Activated naive CD4-positive, alpha-beta T cell treated with anti-CD3 and anti-CD28 coated beads, Interleukin-2, amount 50 U/mL, for 72 hours (primary cell): ENCODE measurements at regions not wholly inside any gene's neighbourhood (a gene's known extent, or its start where the extent isn't known, plus 50 kb on each side); places are given as distances from the start of the nearest gene placed in this dataset.
"Not testable (repeated sequence)": the region's sequence is repeated elsewhere in the genome, so short reads cannot be mapped to it uniquely, and the experiment has no call there.

ENCODE experiments used
- ATAC-seq, 2 donors: fragments of 150-1000 bp; cut with Tn5 transposase; 2 replicates each; pipeline ENCODE4 v1.10.0; 2021; ENCODE audit warnings: mild to moderate bottlenecking in 2 of 2, moderate library complexity in 2 of 2
- DNase-seq, 2 donors: peaks; one replicate each; pipeline ENCODE4 v3.0.0; 2021 to 2022; ENCODE audit warnings: low spot score in 2 of 2
- H3K27ac Mint-ChIP-seq, 2 donors: one replicate each; pipeline ENCODE4 v1.8.0; 2022; ENCODE audit warnings: mild to moderate bottlenecking in 2 of 2, mixed read lengths in 2 of 2
- H3K36me3 Mint-ChIP-seq, 2 donors: one replicate each; pipeline ENCODE4 v1.8.0; 2022; ENCODE audit warnings: mixed read lengths in 2 of 2
- H3K9me3 Mint-ChIP-seq, 2 donors: one replicate each; pipeline ENCODE4 v1.8.0; 2022; ENCODE audit warnings: mixed read lengths in 2 of 2

DNA sequence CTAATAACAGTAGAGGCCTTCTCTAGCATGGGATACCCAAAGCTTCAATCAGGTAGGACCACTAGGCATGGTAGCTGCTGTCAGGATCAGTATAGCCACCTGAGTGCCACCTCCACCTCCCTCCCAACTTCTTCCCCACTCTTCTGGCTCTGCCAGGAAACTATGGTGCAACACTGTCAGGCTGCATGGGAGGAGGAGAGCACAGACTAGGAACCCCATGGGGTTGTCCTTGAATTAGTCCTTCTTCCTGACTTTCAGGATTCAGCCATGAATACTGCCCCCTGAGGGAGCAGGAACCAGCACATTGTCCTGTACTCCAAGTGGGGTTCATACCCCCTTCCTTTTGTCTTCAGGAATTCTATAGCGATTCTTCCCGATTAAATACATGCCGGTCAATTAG lies 340.8 kb upstream of the ONECUT1 start:
- no peaks in the 10 kb centered on the region for H3K36me3 Mint-ChIP-seq
- ATAC-seq, result no peak
- no peak overlapping the region for H3K27ac Mint-ChIP-seq
- no peak for DNase-seq
- H3K9me3 Mint-ChIP-seq, result peaks cover 0 to 9% of the 10 kb centered on the region in 2 donors

DNA sequence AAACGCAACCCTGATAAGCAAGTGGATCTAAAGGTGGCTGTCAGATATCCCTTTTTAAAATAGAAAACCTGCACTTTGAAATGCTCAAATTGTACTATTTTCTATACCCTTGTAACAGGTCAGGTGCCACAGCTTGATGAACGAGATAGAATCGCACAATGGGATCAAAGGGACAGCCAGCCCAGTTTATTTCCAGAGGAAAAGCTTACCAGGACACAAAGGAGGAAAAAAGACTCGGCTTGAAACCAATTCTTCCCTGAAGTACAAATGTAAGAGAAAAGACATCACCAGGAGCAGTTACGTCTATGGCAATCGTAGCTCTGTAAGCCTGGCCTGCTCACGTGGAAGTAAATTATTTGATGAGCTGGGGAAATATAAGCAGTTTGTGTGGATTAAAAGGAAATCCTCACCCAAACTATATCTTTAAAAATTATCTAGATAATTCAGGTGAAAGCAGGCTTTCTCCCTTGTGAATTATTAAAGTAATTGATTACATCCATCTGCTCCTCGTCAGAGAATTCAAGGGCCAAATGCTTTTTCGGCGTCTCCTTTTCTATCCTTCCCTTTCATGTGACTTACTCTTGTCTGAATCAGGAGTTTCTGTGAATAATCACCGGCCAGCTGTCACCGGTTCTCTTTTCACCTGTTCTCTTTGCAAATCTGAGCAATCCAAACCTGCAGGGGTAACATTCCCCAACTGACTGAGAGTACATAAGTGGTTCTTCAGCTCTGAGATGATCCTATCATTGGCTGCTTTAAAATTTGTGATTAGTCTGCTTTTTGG lies 339.2 kb upstream of the ONECUT1 start:
- DNase-seq (no peak), ATAC-seq (no peak)
- Mint-ChIP-seq H3K36me3 (no peaks in the 10 kb centered on the region), H3K27ac (no peak overlapping the region), H3K9me3 (peaks cover 0 to under 1% of the 10 kb centered on the region in 2 donors)

DNA sequence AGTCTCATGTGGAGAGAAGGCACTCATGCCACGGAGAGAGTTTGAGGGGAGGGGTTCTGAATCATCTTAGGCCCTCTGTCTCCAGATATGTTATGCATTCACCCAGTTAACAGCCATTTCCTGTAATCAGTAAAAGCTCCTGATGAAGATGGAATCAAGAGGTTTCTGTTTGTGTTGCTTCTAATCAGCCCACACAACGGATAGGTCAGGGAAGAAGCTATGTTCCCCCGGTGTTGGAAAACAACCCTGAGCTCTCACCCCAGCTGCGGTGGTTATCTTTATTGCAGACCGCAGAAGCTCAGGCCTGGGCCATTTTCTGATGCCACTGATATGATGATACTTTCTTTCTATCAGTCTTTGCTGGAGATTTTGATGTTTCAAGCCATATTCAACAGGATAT lies 338.5 kb upstream of the ONECUT1 start:
- no peaks in the 10 kb centered on the region for H3K36me3 Mint-ChIP-seq
- DNase-seq (no peak), ATAC-seq (no peak)
- H3K9me3 Mint-ChIP-seq, result no peaks in the 10 kb centered on the region
- H3K27ac Mint-ChIP-seq, result no peak overlapping the region

DNA sequence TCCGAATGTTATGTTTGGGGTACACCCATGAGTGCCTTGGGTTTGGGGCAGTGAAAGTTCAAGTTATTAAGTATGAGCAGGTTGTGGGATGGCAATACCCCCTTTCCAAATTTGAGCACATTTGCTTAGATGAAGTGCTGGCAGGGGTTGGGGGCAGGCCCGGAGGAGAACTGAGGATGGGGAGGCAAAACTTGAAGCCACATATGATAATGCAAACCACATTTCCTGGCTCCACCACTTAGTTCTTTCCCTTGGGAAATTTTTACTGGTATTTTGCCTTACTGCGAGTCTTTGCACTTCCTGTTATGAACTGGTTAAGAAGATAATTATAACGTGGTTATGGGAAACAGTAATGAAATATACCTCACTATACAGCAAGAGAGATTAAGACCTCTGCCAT lies 336.0 kb upstream of the ONECUT1 start:
- Mint-ChIP-seq H3K36me3 (no peaks in the 10 kb centered on the region), H3K27ac (no peak overlapping the region), H3K9me3 (no peaks in the 10 kb centered on the region)
- ATAC-seq (no peak), DNase-seq (no peak)

DNA sequence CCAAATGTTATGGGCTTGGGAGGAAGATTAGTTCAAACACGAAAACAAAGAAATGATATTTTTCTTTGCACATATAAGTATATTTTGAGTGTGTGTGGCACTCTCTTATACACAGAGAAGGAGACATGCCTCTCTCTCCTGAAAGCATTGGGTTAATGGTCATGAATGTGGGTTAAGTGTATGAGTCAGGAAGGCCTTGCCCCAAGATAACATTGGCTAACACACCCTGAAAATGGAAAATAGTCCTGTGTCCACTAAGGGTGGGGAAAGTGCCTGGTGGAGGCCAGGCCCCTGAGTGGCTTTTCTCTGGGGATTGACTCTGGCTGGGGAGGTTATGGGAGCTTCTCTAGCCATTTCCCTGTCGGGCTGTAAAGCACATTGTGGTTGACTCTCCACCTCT lies 332.7 kb upstream of the ONECUT1 start:
- Mint-ChIP-seq H3K9me3 (no peaks in the 10 kb centered on the region), H3K27ac (no peak overlapping the region), H3K36me3 (no peaks in the 10 kb centered on the region)
- no peak for DNase-seq
- no peak for ATAC-seq

DNA sequence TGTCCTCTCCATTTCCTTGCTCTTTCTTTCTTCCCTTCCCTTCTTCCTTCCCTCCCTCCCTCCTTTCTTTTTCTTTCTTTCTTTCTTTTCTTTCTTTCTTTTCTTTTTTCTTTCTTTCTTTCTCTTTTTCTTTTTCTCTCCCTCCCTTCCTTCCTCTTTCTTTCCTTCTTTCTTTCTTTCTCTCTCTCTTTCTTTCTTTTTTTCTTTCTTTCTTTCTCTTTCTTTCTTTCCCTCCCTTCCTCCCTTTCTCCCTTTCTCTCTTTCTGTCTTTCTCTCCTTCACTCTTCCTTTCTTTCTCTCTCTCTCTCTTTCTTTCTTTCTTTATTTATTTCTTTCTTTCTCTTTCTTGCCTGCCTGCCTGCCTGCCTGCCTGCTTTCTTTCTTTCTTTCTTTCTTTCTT lies 326.8 kb upstream of the ONECUT1 start:
- not testable (repeated sequence) for H3K9me3 Mint-ChIP-seq, H3K36me3 Mint-ChIP-seq, H3K27ac Mint-ChIP-seq, ATAC-seq, DNase-seq

DNA sequence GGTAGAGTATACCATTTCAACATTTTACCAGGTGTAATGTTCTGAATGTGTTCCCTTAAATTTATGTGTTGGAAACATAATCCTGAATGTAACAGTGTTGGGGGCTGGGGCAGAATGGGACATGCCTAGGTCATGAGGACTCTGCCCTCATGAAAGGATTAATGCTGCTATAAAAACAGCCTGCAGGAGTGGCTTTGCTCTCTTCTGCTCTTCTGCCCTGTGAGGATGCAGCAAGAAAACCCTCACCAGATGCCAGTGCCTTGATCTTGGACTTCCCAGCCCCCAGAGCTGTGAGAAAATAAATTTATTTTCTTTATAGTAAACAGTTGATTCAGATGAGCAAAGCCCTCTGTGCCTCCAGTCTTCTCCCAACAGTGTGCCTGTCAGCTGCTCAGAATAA lies 326.0 kb upstream of the ONECUT1 start:
- ATAC-seq (no peak), DNase-seq (no peak)
- Mint-ChIP-seq H3K9me3 (peaks cover 3 to 6% of the 10 kb centered on the region in 2 donors), H3K36me3 (peaks cover 0 to 4% of the 10 kb centered on the region in 2 donors), H3K27ac (no peak overlapping the region)

DNA sequence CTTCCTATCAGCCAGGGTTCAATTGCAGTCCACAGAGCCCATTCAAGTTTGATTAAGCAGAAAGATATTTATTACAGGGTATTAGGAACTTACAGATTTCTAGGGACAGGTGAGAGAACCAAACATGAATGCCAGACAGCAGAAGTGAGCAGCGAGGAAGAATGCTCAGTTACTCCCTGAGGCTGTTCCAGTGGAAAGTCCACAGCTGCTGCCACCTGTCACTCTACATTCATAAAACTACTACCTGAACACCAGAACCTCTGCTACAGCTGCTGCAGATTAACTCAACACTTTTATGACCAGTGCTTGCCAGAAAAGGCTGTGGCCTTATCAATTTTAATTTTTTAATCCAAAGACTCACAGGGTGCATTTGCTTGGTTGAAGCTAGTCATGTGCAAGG lies 325.4 kb upstream of the ONECUT1 start:
- peaks cover 4 to 6% of the 10 kb centered on the region in 2 donors for H3K9me3 Mint-ChIP-seq
- H3K36me3 Mint-ChIP-seq, result peaks cover 0 to 4% of the 10 kb centered on the region in 2 donors
- no peak for ATAC-seq
- H3K27ac Mint-ChIP-seq, result no peak overlapping the region
- no peak for DNase-seq

DNA sequence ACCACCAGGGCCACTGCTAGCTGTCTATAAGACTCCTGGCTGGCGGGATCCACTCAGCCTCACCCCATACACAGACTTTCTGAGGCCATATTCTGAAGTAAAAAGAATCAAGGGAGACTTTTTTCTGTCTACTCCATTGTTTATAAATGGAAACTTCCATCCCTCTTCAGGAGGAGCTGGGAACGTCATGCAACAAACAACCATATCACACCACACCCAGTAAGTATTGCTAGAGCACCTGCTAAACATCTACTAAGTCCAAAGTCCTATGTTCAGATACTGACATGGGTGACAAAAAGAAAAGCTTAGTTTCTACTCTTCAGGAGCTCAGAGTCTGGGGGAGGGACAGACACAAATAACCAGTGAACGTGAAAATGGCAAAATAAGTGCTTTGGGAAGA lies 324.8 kb upstream of the ONECUT1 start:
- no peak for ATAC-seq
- Mint-ChIP-seq H3K27ac (no peak overlapping the region), H3K36me3 (peaks cover 0 to 4% of the 10 kb centered on the region in 2 donors), H3K9me3 (peaks cover 6% of the 10 kb centered on the region in 2 donors)
- DNase-seq, result no peak

DNA sequence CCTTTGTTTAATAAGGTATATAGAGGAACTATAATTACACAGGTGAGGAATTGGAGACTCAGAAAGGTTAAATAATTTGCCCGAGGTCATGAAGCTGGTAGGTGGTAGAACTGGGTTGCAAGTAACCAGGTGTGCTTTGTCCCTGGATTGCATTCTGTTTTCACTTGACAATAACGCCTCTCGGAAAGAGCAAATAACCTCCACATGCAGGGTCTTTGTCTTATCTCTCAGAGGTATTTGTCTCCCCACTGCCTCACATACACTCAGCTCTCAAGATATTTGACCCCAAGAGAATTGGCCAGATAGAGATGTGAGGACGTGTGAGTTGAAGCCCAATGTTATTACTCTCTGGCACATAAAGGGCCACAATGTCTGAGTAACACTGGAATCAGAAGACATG lies 320.9 kb upstream of the ONECUT1 start:
- ATAC-seq, result no peak
- DNase-seq, result no peak
- no peaks in the 10 kb centered on the region for H3K36me3 Mint-ChIP-seq
- H3K27ac Mint-ChIP-seq, result no peak overlapping the region
- peaks cover 3 to 6% of the 10 kb centered on the region in 2 donors for H3K9me3 Mint-ChIP-seq

DNA sequence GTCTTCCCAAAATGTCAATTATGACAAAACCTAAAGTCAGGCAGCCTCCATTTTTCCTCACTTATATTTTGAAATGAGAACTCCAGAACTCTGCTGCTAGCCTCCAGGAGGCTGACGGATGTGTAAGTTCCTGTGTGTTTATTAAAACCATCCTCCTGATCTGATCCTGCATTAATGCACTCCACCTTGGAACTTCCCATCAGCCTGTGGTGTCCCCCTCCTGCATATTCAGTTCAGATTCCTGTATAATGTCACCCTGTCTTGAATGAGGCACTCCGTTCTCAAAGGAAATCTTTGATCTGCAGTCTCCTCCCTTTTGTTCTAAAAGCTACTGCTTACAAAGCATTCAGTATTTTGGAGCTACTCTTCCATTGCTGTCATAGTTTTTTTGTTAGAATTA lies 318.2 kb upstream of the ONECUT1 start:
- DNase-seq, result no peak
- H3K27ac Mint-ChIP-seq, result no peak overlapping the region
- no peak for ATAC-seq
- H3K36me3 Mint-ChIP-seq, result no peaks in the 10 kb centered on the region
- H3K9me3 Mint-ChIP-seq, result peaks cover 0 to 6% of the 10 kb centered on the region in 2 donors

DNA sequence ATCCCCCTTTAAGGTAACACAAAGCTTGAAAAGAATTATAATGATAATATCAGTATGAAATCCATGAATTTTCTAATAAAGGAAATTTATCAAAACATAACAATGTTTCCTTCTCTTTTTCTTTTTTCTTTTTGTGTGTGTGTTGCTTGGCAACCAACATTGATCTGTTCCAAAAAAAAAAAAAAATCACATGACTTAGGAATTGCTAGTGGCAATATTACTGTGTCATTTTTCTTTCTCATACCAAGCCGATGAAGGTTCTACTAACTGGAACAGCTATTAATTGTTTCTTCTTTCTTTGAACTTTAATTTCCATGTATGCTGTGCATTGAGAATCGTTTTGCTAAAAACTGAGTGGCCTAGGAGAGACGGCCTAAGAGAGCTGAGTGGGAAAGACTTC lies 317.7 kb upstream of the ONECUT1 start:
- no peak for ATAC-seq
- Mint-ChIP-seq H3K27ac (no peak overlapping the region), H3K9me3 (peaks cover 0 to 6% of the 10 kb centered on the region in 2 donors), H3K36me3 (no peaks in the 10 kb centered on the region)
- DNase-seq, result no peak

DNA sequence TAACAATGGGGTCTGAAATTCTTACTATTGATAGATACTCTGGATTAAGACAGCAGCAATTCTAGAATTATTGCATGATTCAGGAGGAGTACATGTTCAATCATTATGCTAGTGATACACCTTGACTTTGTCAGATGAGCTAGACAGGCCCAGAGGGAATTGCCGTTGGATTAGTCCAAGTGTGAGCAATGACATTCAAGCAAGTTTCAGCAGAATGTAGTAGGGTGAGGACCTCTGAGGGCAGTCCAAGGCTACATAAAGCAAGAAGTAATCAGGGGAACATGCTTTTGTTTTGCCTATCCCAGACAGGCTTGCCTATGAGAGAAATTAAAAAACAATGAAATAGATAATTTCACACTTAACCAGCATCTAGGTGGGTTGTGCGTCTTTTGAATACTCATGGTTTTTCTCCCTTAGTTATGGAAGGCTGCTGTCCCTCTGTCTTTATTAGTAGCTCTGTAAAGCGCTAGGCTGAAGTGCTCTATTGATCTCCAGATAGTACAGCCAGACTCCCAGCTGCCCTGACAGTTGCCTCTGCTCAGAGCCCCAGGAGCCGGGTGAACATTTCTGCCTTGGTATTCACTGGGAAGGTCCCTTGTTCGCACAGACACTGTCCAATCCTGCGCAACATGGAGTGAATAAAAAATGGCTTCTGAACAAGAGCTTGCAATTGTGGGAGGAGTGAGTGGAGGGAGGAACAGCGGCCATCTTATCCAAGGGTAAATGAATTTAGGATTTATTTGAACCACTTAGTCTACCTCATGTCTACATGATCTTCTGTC lies 316.6 kb upstream of the ONECUT1 start:
- Mint-ChIP-seq H3K9me3 (peaks cover 0 to 6% of the 10 kb centered on the region in 2 donors), H3K27ac (no peak overlapping the region), H3K36me3 (no peaks in the 10 kb centered on the region)
- DNase-seq (no peak), ATAC-seq (no peak)

DNA sequence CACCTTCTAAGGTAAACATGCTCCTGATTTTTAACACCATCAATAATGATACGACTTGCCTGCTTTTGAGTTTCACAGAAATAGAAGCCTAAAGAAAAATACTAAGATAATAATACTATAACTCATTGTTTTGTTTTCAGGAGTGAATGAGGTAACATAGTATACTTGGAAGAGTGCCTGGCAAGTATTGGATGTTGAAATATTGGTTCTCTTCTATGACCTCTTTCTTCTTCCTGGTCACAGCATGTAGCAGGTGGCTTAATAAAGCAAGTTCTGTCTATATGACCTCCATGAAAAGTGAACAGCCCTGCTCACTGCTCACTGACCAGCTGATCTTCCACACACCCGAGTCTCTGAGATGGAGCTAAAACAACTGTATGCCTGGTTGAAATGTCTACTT lies 312.3 kb upstream of the ONECUT1 start:
- Mint-ChIP-seq H3K27ac (no peak overlapping the region), H3K9me3 (peaks cover 0 to 3% of the 10 kb centered on the region in 2 donors), H3K36me3 (no peaks in the 10 kb centered on the region)
- no peak for DNase-seq
- ATAC-seq, result no peak

DNA sequence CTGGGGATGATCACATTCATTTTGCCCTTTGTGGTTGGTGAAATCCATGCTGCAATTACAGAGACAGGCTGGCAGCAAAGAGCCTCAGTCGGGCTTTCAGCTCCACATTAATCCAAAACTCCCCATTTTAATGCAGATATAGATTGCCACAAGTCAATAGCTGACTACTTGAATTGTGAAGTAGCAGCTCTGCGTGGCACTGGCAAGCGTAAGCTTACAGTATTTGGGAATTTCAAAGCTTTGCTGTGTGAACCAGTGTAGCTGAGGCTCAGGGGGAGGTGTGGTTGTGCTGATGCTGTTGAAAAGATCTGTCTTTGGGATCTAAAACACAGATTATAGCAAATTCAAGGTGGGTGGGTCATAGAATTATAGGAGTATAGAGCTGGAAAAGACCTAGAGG lies 290.3 kb upstream of the ONECUT1 start:
- DNase-seq (no peak), ATAC-seq (no peak)
- Mint-ChIP-seq H3K27ac (no peak overlapping the region), H3K36me3 (no peaks in the 10 kb centered on the region), H3K9me3 (peaks cover 4 to 7% of the 10 kb centered on the region in 2 donors)

DNA sequence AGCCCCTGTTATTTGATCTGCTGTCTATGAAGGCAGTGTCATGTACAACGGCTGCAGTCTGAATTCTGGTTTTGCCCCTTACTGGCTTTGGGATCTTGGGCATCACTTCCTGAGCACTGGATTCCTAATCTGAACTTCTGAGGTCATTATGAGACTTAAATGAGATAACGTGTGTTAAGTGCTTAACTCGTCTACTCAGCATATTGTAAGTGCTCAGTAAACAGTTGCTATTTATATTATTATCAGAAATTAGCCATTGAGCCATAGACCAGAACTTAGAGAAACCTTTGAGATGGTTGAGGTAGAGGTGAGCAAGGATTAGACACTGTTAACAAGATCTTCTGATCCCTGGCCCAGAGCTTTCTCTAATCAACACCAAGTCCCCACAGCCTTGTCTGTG lies 284.1 kb upstream of the ONECUT1 start:
- peaks cover 0 to 10% of the 10 kb centered on the region in 2 donors for H3K9me3 Mint-ChIP-seq
- DNase-seq (no peak), ATAC-seq (no peak)
- H3K36me3 Mint-ChIP-seq, result no peaks in the 10 kb centered on the region
- H3K27ac Mint-ChIP-seq, result no peak overlapping the region

DNA sequence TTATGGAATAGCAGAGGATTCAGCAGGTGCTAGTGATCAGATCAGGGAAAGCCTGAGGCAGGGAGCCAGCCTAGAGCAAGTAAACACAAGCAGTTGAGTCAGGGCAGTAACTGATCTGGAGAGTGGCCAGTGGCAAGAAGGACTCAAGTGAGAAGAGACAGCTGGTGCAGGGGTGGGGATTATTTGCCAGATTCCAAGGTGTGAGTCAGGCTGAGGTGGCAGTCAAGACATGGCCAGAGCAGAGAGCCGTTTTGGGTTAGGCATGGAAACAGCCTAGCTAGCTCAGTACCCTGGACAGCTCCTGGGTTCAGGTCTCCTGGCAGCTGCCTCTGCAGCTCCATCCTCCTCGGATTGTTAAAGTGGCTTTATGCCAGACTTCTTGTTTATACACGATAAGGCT lies 281.9 kb upstream of the ONECUT1 start:
- ATAC-seq (no peak), DNase-seq (peak in 1 of 2 donors; percentile 17)
- H3K9me3 Mint-ChIP-seq, result peaks cover 0 to 10% of the 10 kb centered on the region in 2 donors
- H3K36me3 Mint-ChIP-seq, result no peaks in the 10 kb centered on the region
- H3K27ac Mint-ChIP-seq, result no peak overlapping the region

DNA sequence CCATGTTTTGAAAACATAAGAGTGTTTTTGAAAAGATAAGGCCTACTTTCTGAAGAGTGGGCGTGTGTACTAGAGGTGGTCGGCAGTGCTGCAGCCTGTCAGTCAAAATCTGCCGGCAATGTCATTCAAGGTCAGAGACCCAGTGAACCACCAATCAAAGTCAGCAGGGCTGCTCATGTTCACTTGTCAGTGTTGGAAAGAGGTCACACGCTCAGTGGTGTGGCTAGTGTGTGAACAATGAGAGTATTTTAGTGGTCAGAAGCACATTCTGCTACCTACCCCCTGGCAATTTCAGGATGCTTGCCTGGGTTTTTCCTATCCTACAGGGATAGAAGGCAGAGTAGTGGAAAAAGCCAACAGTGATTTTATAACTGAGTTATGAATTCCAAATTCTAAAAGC lies 278.5 kb upstream of the ONECUT1 start:
- DNase-seq (no peak), ATAC-seq (no peak)
- Mint-ChIP-seq H3K36me3 (no peaks in the 10 kb centered on the region), H3K27ac (no peak overlapping the region), H3K9me3 (peaks cover 0 to 3% of the 10 kb centered on the region in 2 donors)
